Upper lobe of left lung (tissue), 4 donors: ENCODE measurements at regions not wholly inside any gene's neighbourhood (a gene's known extent, or its start where the extent isn't known, plus 50 kb on each side); places are given as distances from the start of the nearest gene placed in this dataset.

Experiments
- CTCF ChIP-seq, 6 experiments: fragments of 450-650 bp in 4 of 6; fragments of 200-600 bp in 2 of 6; sonication (generic) in 2 of 6; IDR thresholded peaks; one replicate each; pipeline ENCODE4 v1.5.1; 2016 to 2019; ENCODE audit warnings: antibody characterized with exemption in 6 of 6
- POLR2AphosphoS5 ChIP-seq, 2 donors: sonication (generic); formaldehyde crosslinking; IDR thresholded peaks; one replicate each; pipeline ENCODE4 v1.5.1; 2017; ENCODE audit warnings: antibody characterized with exemption in 2 of 2

- no peak for TF ChIP-seq CTCF (IDR thresholded peaks at IDR 0.05)
- no peak for TF ChIP-seq POLR2AphosphoS5 (IDR thresholded peaks at IDR 0.05)
These were observed 270.0 kb downstream of the CYRIA start for GRCh38 chr2:16395601-16396000.
